GM23338 (cell line): ENCODE measurements at regions not wholly inside any gene's neighbourhood (a gene's known extent, or its start where the extent isn't known, plus 50 kb on each side); places are given as distances from the start of the nearest gene placed in this dataset.

ENCODE experiments used
- ATAC-seq: fragments of 200-7000 bp; cut with Tn5 transposase; 3 replicates; pipeline ENCODE4 v1.9.1; 2020
- DNase-seq: peaks from one replicate; pipeline ENCODE4 v3.0.0-alpha.2; 2015; ENCODE audit warnings: low spot score
- H2AFZ ChIP-seq: fragments of 200-600 bp; sonication (generic); 2 replicates; pipeline ENCODE4 v1.8.0; 2016; ENCODE audit warnings: antibody characterized with exemption, mild to moderate bottlenecking, moderate library complexity
- H3F3A ChIP-seq: fragments of 200-600 bp; sonication (generic); replicated peaks from 2 replicates; pipeline ENCODE4 v1.8.0; 2017; ENCODE audit warnings: antibody characterized with exemption, mixed run types, low read depth
- H3K27ac ChIP-seq: fragments of 200-600 bp; sonication (generic); 2 replicates; pipeline ENCODE4 v1.6.1; 2016; ENCODE audit warnings: low read depth
- H3K27me3 ChIP-seq: fragments of 200-600 bp; sonication (generic); 2 replicates; pipeline ENCODE4 v1.8.0; 2016; ENCODE audit warnings: mild to moderate bottlenecking, mixed run types, moderate library complexity; ENCODE audit not compliant: insufficient read depth
- H3K36me3 ChIP-seq: fragments of 200-600 bp; sonication (generic); 2 replicates; pipeline ENCODE4 v1.8.0; 2016; ENCODE audit warnings: mild to moderate bottlenecking; ENCODE audit not compliant: insufficient read depth
- H3K4me1 ChIP-seq: fragments of 200-600 bp; sonication (generic); 2 replicates; pipeline ENCODE4 v1.8.0; 2016; ENCODE audit warnings: mild to moderate bottlenecking, moderate library complexity; ENCODE audit not compliant: insufficient read depth
- H3K4me2 ChIP-seq: fragments of 200-600 bp; sonication (generic); 2 replicates; pipeline ENCODE4 v1.7.1; 2017; ENCODE audit warnings: mixed run types
- H3K4me3 ChIP-seq: fragments of 200-600 bp; sonication (generic); 2 replicates; pipeline ENCODE4 v1.6.1; 2016; ENCODE audit warnings: mixed run types
- H3K79me2 ChIP-seq: fragments of 200-600 bp; sonication (generic); replicated peaks from 2 replicates; pipeline ENCODE4 v1.8.0; 2017; ENCODE audit warnings: mild to moderate bottlenecking; ENCODE audit not compliant: insufficient read depth
- H3K9me2 ChIP-seq: fragments of 200-600 bp; sonication (generic); 2 replicates; pipeline ENCODE4 v1.8.0; 2017; ENCODE audit not compliant: insufficient read depth
- H4K20me1 ChIP-seq: fragments of 200-600 bp; sonication (generic); replicated peaks from 2 replicates; pipeline ENCODE4 v1.8.0; 2017; ENCODE audit warnings: mild to moderate bottlenecking; ENCODE audit not compliant: insufficient read depth
- H3K27ac Mint-ChIP-seq: 2 replicates; pipeline ENCODE4 v1.8.0; 2020; ENCODE audit warnings: inconsistent platforms, mild to moderate bottlenecking, moderate library complexity, mixed read lengths
- H3K27me3 Mint-ChIP-seq: 3 replicates; pipeline ENCODE4 v1.8.0; 2022; ENCODE audit warnings: low read depth, mild to moderate bottlenecking, moderate library complexity, mixed read lengths, inconsistent platforms; ENCODE audit not compliant: insufficient read depth, poor library complexity
- H3K36me3 Mint-ChIP-seq: 3 replicates; pipeline ENCODE4 v1.8.0; 2021; ENCODE audit warnings: low read depth, mild to moderate bottlenecking, inconsistent platforms, moderate library complexity, mixed read lengths
- H3K4me1 Mint-ChIP-seq: 3 replicates; pipeline ENCODE4 v1.8.0; 2020; ENCODE audit warnings: mild to moderate bottlenecking, inconsistent platforms, mixed read lengths
- H3K4me3 Mint-ChIP-seq: 3 replicates; pipeline ENCODE4 v1.8.0; 2021; ENCODE audit warnings: moderate library complexity, mild to moderate bottlenecking, inconsistent platforms, mixed read lengths
- H3K9me3 Mint-ChIP-seq: 3 replicates; pipeline ENCODE4 v1.8.0; 2020; ENCODE audit warnings: moderate library complexity, mild to moderate bottlenecking, inconsistent platforms, mixed read lengths
- CREB1 ChIP-seq: fragments of 250-450 bp; sonication (Bioruptor Pico); IDR thresholded peaks from 2 replicates; pipeline ENCODE4 v1.5.0; 2020; ENCODE audit warnings: low read depth, mild to moderate bottlenecking, moderate library complexity
- EZH2 ChIP-seq: fragments of 200-600 bp; sonication (generic); IDR thresholded peaks from one replicate; pipeline ENCODE4 v1.8.0; 2017; ENCODE audit warnings: antibody characterized with exemption, mild to moderate bottlenecking, low read depth; ENCODE audit not compliant: unreplicated experiment
- EZH2phosphoT487 ChIP-seq: fragments of 200-600 bp; sonication (generic); IDR thresholded peaks from one replicate; pipeline ENCODE4 v1.8.1; 2018; ENCODE audit warnings: antibody characterized with exemption; ENCODE audit not compliant: unreplicated experiment
- JUNB ChIP-seq: IDR thresholded peaks from one replicate; pipeline ENCODE4 v1.6.1; 2016; ENCODE audit warnings: antibody characterized with exemption; ENCODE audit not compliant: unreplicated experiment
- NANOG ChIP-seq: IDR thresholded peaks from 2 replicates; pipeline ENCODE4 v1.6.1; 2016; ENCODE audit warnings: antibody characterized with exemption, borderline replicate concordance
- POLR2AphosphoS5 ChIP-seq: IDR thresholded peaks from 2 replicates; pipeline ENCODE4 v1.6.1; 2016; ENCODE audit warnings: antibody characterized with exemption, low read depth
- STAT1 ChIP-seq: IDR thresholded peaks from one replicate; pipeline ENCODE4 v1.6.1; 2016; ENCODE audit warnings: antibody characterized with exemption; ENCODE audit not compliant: unreplicated experiment
- ZNF114 ChIP-seq: fragments of 250-450 bp; sonication (Bioruptor Pico); IDR thresholded peaks from 2 replicates; pipeline ENCODE4 v1.5.0; 2020; ENCODE audit warnings: mild to moderate bottlenecking, moderate library complexity
- ZNF331 ChIP-seq: fragments of 250-450 bp; sonication (Bioruptor Pico); IDR thresholded peaks from 2 replicates; pipeline ENCODE4 v1.5.0; 2020; ENCODE audit warnings: low read depth, mild to moderate bottlenecking, moderate library complexity
- TF ChIP-seq, protein P1 (sequence below), 2 experiments: fragments of 200-600 bp in 1 of 2; sonication (generic) in 1 of 2; conservative IDR thresholded peaks; 2 replicates each; pipeline versions ENCODE4 v1.5.1 to v1.6.1; 2016 to 2017; ENCODE audit warnings: antibody characterized with exemption in 2 of 2, low read depth in 2 of 2, mild to moderate bottlenecking in 2 of 2, moderate library complexity in 1 of 2
- TF ChIP-seq, protein P2 (sequence below): IDR thresholded peaks from 2 replicates; pipeline ENCODE4 v1.6.1; 2016; ENCODE audit warnings: antibody characterized with exemption
- TF ChIP-seq, protein P3 (sequence below): IDR thresholded peaks from one replicate; pipeline ENCODE4 v1.6.1; 2018; ENCODE audit warnings: antibody characterized with exemption; ENCODE audit not compliant: unreplicated experiment
- TF ChIP-seq, protein P4 (sequence below): fragments of 250-450 bp; sonication (Bioruptor Pico); IDR thresholded peaks from 2 replicates; pipeline ENCODE4 v1.5.0; 2020; ENCODE audit warnings: mild to moderate bottlenecking, moderate library complexity

DNA sequence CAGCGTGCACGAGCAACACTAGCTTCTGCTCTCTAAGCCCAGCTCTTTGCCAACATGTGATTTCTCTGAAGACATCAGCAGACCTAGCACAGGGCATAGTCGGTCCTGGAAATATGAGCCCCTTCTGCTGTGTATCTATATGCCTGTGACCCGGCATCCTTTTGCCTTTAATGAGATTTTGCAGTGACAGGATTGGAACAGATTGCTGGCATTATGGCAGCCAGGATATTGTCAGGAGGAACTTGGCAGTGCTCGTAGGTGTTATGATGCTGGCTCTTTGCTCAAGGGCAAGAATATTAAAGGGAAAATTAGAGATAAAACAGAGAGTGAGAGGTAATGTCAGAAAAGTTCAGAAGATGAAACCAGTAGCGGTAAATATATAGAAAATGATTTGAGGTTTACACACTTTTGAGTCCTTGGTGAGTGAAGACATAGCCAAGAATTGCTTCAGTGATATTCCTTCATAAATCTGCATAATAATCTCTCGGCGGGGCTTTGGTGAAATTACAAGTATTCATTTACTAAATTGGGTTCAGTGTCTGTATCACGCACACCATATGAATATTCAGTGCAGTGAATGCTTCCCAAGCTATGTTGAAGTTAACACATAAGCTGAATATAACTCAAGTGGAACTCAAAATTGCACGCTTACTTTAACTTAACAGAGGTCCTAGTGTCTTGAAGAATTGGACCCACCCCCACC is 502.1 kb upstream of the NR3C2 start:
- H3K27ac ChIP-seq, result no peak overlapping the region
- no peak for DNase-seq
- H3K27me3 Mint-ChIP-seq, result no peaks in the 10 kb centered on the region
- H3K79me2 ChIP-seq, result no peaks in the 10 kb centered on the region
- peaks cover 3% of the 10 kb centered on the region; the same call in 1 of the 2 replicates for H3K9me2 ChIP-seq
- no peak overlapping the region for H3K27ac Mint-ChIP-seq
- H2AFZ ChIP-seq, result no peak overlapping the region
- H3K36me3 Mint-ChIP-seq, result no peaks in the 10 kb centered on the region
- no peaks in the 10 kb centered on the region for H3F3A ChIP-seq
- H3K9me3 Mint-ChIP-seq, result no peaks in the 10 kb centered on the region
- no peak overlapping the region for H3K4me3 Mint-ChIP-seq
- no peaks in the 10 kb centered on the region for H3K36me3 ChIP-seq
- TF ChIP-seq CREB1 (CRISPR knock-in tag) (no peak), EZH2phosphoT487 (no peak), ZNF331 (CRISPR knock-in tag) (no peak), ZNF114 (CRISPR knock-in tag) (no peak), POLR2AphosphoS5 (no peak), NANOG (no peak), STAT1 (no peak), JUNB (no peak), EZH2 (no peak)
- TF ChIP-seq, protein P1, sequence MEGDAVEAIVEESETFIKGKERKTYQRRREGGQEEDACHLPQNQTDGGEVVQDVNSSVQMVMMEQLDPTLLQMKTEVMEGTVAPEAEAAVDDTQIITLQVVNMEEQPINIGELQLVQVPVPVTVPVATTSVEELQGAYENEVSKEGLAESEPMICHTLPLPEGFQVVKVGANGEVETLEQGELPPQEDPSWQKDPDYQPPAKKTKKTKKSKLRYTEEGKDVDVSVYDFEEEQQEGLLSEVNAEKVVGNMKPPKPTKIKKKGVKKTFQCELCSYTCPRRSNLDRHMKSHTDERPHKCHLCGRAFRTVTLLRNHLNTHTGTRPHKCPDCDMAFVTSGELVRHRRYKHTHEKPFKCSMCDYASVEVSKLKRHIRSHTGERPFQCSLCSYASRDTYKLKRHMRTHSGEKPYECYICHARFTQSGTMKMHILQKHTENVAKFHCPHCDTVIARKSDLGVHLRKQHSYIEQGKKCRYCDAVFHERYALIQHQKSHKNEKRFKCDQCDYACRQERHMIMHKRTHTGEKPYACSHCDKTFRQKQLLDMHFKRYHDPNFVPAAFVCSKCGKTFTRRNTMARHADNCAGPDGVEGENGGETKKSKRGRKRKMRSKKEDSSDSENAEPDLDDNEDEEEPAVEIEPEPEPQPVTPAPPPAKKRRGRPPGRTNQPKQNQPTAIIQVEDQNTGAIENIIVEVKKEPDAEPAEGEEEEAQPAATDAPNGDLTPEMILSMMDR (conservative IDR thresholded peaks at IDR 0.05; ENCODE audit: low read depth in 2 of 2), result no peak
- TF ChIP-seq, protein P2, sequence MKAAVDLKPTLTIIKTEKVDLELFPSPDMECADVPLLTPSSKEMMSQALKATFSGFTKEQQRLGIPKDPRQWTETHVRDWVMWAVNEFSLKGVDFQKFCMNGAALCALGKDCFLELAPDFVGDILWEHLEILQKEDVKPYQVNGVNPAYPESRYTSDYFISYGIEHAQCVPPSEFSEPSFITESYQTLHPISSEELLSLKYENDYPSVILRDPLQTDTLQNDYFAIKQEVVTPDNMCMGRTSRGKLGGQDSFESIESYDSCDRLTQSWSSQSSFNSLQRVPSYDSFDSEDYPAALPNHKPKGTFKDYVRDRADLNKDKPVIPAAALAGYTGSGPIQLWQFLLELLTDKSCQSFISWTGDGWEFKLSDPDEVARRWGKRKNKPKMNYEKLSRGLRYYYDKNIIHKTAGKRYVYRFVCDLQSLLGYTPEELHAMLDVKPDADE, result no peak
- TF ChIP-seq, protein P3, sequence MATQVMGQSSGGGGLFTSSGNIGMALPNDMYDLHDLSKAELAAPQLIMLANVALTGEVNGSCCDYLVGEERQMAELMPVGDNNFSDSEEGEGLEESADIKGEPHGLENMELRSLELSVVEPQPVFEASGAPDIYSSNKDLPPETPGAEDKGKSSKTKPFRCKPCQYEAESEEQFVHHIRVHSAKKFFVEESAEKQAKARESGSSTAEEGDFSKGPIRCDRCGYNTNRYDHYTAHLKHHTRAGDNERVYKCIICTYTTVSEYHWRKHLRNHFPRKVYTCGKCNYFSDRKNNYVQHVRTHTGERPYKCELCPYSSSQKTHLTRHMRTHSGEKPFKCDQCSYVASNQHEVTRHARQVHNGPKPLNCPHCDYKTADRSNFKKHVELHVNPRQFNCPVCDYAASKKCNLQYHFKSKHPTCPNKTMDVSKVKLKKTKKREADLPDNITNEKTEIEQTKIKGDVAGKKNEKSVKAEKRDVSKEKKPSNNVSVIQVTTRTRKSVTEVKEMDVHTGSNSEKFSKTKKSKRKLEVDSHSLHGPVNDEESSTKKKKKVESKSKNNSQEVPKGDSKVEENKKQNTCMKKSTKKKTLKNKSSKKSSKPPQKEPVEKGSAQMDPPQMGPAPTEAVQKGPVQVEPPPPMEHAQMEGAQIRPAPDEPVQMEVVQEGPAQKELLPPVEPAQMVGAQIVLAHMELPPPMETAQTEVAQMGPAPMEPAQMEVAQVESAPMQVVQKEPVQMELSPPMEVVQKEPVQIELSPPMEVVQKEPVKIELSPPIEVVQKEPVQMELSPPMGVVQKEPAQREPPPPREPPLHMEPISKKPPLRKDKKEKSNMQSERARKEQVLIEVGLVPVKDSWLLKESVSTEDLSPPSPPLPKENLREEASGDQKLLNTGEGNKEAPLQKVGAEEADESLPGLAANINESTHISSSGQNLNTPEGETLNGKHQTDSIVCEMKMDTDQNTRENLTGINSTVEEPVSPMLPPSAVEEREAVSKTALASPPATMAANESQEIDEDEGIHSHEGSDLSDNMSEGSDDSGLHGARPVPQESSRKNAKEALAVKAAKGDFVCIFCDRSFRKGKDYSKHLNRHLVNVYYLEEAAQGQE, result no peak
- TF ChIP-seq, protein P4, sequence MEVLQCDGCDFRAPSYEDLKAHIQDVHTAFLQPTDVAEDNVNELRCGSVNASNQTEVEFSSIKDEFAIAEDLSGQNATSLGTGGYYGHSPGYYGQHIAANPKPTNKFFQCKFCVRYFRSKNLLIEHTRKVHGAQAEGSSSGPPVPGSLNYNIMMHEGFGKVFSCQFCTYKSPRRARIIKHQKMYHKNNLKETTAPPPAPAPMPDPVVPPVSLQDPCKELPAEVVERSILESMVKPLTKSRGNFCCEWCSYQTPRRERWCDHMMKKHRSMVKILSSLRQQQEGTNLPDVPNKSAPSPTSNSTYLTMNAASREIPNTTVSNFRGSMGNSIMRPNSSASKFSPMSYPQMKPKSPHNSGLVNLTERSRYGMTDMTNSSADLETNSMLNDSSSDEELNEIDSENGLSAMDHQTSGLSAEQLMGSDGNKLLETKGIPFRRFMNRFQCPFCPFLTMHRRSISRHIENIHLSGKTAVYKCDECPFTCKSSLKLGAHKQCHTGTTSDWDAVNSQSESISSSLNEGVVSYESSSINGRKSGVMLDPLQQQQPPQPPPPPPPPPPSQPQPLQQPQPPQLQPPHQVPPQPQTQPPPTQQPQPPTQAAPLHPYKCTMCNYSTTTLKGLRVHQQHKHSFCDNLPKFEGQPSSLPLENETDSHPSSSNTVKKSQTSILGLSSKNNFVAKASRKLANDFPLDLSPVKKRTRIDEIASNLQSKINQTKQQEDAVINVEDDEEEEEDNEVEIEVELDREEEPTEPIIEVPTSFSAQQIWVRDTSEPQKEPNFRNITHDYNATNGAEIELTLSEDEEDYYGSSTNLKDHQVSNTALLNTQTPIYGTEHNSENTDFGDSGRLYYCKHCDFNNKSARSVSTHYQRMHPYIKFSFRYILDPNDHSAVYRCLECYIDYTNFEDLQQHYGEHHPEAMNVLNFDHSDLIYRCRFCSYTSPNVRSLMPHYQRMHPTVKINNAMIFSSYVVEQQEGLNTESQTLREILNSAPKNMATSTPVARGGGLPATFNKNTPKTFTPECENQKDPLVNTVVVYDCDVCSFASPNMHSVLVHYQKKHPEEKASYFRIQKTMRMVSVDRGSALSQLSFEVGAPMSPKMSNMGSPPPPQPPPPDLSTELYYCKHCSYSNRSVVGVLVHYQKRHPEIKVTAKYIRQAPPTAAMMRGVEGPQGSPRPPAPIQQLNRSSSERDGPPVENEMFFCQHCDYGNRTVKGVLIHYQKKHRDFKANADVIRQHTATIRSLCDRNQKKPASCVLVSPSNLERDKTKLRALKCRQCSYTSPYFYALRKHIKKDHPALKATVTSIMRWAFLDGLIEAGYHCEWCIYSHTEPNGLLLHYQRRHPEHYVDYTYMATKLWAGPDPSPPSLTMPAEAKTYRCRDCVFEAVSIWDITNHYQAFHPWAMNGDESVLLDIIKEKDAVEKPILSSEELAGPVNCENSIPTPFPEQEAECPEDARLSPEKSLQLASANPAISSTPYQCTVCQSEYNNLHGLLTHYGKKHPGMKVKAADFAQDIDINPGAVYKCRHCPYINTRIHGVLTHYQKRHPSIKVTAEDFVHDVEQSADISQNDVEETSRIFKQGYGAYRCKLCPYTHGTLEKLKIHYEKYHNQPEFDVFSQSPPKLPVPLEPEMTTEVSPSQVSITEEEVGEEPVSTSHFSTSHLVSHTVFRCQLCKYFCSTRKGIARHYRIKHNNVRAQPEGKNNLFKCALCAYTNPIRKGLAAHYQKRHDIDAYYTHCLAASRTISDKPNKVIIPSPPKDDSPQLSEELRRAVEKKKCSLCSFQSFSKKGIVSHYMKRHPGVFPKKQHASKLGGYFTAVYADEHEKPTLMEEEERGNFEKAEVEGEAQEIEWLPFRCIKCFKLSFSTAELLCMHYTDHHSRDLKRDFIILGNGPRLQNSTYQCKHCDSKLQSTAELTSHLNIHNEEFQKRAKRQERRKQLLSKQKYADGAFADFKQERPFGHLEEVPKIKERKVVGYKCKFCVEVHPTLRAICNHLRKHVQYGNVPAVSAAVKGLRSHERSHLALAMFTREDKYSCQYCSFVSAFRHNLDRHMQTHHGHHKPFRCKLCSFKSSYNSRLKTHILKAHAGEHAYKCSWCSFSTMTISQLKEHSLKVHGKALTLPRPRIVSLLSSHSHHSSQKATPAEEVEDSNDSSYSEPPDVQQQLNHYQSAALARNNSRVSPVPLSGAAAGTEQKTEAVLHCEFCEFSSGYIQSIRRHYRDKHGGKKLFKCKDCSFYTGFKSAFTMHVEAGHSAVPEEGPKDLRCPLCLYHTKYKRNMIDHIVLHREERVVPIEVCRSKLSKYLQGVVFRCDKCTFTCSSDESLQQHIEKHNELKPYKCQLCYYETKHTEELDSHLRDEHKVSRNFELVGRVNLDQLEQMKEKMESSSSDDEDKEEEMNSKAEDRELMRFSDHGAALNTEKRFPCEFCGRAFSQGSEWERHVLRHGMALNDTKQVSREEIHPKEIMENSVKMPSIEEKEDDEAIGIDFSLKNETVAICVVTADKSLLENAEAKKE (CRISPR knock-in tag), result no peak
- H4K20me1 ChIP-seq, result no peaks in the 10 kb centered on the region
- ATAC-seq, result no peak
- no peak overlapping the region for H3K4me2 ChIP-seq
- H3K27me3 ChIP-seq, result no peaks in the 10 kb centered on the region
- H3K4me1 ChIP-seq, result peaks cover 6% of the 10 kb centered on the region; the same call in 1 of the 2 replicates
- peaks cover 13% of the 10 kb centered on the region for H3K4me1 Mint-ChIP-seq
- H3K4me3 ChIP-seq, result no peak overlapping the region
